GM21515 (cell line): ENCODE measurements at regions not wholly inside any gene's neighbourhood (a gene's known extent, or its start where the extent isn't known, plus 50 kb on each side); places are given as distances from the start of the nearest gene placed in this dataset.
"Not testable (repeated sequence)": the region's sequence is repeated elsewhere in the genome, so short reads cannot be mapped to it uniquely, and the experiment has no call there.

Experiments
- ATAC-seq: cut with Tn5 transposase; IDR thresholded peaks from one replicate; pipeline ENCODE4 v1.9.1; 2021; ENCODE audit not compliant: unreplicated experiment

DNA sequence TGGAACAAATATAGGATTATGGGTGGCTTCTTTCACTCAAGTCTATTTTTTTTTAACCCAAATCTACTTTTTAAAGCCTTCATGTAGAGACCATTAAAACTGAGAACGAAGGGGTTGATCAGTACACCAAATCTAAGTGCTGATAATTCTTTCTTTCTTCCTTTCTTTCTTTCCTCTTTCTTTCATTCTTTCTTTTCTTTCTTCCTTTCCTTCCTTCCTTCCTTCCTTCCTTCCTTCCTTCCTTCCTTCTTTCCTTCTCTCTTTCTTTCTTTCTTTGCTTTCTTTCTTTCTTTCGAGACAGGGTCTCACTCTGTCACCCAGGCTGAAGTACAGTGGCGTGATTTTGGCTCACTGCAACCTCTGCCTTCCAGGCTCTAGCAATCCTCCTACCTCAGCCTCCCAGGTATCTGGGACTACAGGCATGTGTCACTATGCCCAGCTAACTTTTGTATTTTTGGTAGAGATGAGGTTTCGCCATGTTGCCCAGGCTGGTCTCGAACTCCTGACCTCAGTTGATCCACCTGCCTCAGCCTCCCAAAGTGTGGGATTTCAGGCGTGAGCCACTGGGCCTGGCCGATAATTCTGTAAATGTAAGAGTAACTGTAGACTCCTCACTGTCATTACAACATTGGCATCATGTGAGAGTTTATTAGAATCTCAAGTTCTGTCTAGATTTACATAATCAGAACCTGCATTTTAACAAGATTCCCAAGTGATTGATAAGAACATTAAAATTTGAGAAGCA lies 236.4 kb downstream of the TFEC start:
- no peak for ATAC-seq

DNA sequence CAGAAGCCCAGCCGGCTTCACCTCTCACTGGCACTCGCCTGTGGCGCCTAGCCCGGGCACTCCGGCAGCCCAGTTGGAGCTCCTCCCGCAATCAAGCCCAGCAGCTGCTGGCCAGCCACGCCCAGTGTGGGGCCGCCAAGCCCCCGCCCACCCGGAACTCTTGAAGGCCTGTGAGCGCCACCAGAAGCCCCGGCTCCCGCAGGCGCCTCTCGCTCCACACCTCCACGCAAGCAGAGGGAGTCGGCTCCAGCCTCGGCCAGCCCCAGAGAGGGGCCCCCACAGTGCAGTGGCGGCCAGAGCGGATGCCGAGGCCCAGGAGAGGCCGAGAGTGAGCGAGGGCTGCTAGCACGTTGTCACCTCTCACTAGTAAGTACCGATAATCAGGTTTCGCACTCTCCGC lies 240.7 kb downstream of the TFEC start:
- ATAC-seq, result no peak

DNA sequence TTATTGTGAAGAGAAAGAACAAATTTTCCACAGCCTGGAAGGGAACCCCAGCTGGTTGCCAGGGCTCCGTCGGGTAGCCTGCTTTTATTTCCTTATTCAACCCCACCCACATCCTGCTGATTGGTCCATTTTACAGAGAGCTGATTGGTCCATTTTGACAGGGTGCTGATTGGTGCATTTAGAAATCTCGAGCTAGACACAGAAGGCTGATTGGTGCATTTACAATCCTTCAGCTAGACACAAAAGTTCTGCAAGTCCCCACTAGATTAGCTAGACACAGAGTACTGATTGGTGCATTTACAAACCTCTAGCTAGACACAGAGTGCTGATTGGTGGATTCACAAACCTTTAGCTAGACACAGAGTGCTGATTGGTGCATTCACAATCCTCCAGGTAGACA lies 241.1 kb downstream of the TFEC start:
- ATAC-seq, result not testable (repeated sequence)

DNA sequence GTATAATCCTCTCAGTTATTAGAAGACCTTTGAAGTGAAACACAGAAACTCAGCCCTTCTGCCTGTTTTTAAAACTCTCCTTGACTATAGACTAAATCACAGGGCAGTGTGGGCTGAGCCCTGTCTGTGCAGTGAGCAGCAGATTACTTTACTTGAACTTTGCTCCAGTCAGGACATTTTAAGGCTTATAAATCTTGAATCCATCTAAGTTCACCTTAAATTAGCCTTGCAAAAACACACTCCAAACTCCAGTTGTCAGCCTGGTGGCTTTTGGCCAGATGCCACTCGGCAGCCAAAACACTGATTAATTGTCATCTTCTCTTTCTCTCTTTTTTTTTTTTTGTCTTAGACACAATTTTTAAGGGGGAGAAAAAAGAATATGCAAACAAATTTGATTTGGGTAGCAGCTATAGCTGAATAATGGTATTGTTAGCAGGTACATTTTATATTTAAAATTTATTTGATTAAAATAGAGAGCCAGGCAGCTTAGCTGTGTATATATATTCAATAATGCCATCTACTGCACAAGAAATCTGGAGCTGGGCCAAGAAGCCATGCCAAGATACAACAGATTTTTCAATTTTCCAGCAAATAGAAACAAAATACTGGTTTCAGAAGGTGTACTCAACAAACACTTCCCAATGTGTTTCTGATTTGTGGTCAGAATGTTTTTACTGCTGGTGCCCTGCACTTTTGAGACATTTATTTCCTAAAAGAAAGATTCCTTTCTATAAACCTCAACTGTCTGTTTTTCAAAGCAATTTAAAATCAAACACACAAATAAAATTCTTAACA lies 247.7 kb downstream of the TFEC start:
- no peak for ATAC-seq

DNA sequence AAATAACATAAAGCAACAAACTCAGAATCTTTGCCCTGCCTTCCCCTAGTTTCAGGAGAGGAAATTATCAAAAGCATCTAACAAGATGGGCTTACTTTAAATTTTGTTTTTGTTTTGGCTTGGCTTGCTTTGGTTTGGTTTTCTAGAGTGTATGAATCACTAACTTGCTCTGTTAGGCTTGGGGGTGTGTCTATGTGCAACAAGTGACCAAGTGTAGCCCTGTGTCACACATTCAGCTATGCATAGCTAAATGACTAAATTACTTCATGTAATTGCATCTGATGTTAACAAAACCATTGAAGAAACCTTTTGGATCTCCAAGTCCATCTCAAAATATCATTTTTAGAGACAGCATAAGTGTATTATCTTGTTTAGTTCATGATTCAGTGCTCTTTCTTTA lies 251.0 kb downstream of the TFEC start:
- ATAC-seq, result no peak

DNA sequence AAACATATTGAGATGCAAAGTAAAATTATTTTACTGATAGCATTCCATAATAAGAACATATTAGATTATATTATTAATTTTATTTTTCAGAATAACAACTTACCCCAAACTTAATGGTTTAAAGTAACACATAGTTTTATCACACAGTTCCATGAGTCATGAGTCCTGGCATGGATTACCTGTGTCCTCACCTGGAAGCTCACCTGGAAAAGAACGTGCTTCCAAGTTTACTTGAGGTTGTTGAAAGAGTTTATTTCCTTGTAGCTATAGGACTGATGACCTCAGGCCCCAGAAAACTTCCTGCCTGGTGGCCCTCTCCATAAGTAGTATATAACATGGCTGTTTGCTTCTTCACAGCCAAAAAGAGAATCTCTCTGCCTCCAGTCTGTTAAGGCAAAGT lies 254.6 kb downstream of the TFEC start:
- no peak for ATAC-seq

DNA sequence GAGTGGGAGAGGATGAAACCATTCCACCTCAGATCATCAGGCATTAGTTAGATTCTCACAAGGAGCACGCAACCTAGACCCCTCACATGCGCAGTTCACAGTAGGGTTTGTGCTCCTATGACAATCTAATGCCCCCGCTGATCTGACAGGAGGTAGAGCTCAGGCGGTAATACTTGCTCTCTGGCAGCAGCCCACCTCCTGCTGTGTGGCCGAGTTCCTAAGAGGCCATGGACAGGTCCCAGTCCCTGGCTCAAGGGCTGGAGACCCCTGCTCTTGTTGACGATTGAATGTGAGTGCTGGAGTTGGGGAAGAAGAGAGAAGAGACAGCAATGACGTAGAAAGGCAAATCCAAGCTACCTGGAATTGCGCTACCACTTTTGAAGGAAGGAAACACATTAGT lies 267.2 kb downstream of the TFEC start:
- no peak for ATAC-seq

DNA sequence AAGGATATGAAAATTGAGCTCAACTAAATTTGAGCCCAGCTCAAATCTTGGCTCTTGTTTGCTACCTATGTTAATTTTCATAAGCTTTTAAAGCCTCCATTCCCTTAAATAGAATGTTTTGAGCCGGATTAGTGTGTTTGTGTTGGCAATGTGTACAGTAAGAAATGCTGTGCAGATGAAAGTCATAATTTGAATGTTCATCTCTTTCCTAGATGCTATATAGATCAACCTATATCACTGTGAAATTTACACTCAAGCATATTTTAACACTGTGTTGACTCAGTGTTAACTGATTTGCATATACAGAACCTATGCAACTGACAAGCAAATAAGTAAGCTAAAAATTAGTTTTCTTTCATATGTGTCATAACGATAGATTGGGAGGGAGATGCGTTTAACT lies 272.5 kb downstream of the TFEC start:
- no peak for ATAC-seq

DNA sequence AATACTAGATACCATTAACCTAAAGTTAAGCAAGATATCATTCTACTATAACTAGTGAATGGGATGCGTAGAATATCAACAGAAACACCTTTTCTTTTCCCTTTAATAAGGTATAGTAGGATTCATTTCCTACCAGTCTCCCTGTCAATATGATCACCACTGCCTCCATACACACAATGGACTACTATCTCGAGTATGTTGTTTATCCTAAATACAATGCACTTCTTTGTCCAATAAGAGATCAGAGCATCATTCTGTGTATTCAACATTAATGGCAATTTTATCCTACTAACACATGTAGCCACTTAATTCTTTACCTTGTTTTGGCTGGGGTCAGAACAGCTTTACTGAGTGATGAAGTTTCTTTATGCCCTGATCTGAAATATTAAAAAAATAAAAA lies 276.3 kb downstream of the TFEC start:
- no peak for ATAC-seq

DNA sequence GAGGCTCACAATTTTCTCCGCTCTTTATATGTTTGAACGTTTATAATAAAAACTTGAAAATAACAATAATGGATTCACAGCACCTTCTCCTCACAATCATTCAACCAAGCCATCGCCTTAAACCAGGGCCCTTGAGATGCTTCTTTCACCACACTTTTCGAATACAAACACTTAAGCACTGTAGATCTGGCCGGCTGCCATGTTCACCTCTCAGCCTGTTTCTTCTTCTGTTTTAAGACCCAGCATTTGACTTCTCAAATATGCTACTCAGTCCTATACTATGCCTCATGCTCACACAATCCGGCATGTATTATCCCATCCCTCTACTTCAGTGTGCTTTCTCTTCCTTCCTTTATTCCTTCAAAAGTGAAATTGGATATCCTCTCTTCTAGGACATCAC lies 280.6 kb downstream of the TFEC start:
- ATAC-seq, result no peak

DNA sequence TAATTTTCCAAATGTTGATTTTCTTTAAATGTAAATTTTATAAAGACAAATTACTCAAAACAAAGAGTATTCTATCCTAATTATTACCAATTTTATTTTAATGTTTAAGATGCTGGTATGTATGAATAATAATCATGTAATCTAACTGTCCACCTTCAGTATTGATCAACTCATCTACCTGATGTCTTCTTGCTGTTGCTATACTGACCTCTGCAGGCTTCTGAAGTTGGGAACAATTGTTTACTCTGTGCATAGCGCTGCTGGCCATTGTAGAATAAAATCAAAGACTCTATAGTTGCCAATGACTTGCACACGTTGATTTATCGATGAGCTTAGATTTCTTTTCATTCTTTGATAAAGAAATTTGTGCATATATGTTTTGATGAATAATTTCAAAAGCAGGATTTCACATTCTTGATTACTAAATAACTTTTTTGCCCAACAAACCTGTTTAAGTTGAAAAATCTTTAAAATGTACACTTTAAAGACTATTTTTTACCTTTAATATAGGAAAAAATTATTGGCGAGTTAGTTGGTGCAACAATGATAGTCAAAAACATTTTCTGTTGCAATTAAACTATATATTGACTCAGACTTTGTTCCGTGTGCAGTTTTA lies 282.3 kb downstream of the TFEC start:
- ATAC-seq, result no peak

DNA sequence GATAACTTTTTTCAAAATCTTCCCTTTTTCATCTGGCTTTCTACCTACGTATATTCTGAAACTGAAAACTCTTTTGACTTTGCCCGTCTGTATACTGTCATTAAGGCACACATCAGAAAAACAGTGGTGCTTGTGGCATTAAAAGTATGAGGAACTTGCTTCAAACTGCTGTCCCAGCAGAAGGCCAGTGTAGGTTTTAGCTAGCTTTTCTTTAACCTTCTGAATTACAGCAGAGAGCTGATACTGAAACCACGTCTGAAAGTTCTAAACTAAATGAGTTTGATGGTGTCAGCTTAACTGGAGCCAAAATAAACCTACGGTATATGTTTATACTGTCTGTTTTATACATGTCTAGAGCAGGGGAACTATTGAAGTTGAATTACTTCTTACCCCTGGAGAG lies 283.4 kb downstream of the TFEC start:
- ATAC-seq, result no peak

DNA sequence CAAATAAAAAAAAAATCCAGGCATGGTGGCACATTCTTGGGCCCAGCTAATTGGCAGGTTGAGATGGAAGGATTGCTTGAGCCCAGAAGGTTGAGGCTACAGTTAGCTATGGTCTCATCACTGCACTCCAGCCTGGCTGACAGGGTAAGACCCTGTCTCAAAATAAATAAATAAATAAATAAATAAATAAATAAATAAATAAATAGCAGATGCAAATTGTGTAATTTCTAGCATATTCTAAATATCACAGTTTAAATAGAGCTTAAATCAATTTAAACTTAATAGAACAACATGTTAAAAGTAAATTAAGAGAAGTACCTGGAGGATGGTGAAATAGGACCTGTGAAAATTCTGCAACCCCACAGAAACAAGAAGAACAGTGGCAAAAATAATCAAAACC lies 290.5 kb downstream of the TFEC start:
- ATAC-seq, result no peak

DNA sequence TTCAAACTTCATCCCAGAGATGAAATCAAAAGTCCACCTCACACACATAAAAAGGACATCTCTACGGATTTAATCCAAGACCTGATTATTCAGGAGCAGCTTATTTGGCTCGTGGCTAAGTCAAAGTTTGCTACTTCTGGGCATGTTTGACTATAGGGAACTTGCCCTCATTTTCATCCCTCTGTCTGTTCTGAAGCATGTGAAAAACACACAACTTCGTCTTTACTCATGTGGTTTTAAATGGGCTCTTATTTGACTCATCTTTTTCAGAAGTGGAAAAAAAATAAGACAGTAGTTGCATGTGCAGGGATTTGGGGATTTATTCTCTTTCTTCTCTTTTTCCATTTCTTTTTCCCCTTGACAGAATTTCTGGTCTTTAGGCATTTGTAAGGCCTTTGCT lies 295.9 kb downstream of the TFEC start:
- no peak for ATAC-seq

DNA sequence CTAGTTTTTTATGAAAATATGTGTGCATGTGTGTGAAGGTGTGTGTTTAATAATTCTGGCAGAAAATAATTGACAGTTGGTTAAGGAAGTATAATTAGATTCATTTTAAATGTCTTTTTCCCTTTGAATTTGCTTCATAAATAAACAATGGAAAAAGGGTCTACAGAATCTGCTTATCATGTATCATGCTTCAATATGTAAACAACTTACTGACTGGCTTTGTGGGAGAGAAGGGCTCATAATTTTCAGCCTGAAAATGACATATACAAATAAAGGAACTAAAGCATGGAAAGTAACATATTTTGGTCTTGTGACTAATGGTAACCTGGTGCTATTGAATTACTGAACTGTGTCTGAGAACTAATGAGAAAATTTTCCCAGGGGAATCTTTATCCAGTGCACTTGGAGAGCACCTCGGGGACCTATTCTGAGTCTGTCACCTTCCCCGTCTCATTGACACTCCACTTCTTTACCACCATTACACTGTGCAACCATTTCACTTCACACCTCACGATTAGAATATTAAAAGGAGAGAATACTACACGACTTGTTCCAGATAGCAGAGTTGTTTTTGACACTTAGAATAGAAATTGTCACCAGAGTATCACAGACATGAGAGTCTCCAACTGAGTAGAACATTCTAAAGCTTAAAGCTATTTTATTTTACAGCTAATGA lies 298.6 kb downstream of the TFEC start:
- no peak for ATAC-seq

DNA sequence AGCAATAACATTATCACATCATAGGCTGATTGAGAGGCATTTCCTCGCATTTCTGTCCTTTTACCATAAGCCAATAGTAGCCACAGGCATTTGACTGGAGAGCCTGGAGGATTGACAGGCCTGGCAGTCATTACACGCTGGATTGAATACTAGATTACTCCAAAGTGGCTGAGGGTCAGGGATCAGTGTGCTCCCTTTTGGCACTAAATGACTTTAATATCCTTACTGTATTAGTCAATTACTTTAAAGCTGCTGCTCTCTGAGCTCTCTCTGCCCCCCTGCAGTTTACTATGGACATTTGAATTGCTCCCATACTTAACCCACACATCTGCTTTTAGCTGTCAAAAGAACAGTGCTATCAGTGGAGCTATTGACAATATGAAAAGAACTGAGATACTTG lies 302.0 kb downstream of the TFEC start:
- ATAC-seq, result no peak

DNA sequence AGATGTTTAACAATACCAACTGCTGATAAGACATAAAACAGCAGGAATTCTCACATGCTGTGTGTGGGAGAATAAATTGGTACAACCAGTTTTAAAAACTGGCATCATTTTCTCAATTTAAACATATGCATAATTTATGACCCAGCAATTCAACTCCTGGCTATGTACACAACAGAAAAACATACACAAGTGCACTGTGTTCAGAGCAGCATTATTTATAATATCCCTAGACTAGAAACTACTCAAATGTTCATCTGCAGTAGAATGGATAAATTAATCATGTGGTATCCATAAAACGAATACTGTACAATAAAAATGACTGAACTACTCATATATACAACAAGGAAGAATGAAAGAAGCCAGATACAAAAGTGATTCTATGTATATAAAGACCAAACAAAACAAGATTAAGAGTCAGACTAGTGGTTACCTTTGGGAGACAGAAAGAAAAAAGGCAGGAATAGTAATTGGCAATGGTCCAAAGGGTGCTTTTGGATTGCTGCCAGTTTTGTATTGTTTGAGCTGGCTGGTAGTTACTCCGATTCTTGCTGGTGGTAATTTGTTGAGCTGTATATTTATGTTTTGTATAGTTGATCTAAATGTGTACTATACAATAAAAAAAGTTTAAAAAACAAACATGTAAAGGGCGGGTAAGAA lies 306.0 kb downstream of the TFEC start:
- no peak for ATAC-seq

DNA sequence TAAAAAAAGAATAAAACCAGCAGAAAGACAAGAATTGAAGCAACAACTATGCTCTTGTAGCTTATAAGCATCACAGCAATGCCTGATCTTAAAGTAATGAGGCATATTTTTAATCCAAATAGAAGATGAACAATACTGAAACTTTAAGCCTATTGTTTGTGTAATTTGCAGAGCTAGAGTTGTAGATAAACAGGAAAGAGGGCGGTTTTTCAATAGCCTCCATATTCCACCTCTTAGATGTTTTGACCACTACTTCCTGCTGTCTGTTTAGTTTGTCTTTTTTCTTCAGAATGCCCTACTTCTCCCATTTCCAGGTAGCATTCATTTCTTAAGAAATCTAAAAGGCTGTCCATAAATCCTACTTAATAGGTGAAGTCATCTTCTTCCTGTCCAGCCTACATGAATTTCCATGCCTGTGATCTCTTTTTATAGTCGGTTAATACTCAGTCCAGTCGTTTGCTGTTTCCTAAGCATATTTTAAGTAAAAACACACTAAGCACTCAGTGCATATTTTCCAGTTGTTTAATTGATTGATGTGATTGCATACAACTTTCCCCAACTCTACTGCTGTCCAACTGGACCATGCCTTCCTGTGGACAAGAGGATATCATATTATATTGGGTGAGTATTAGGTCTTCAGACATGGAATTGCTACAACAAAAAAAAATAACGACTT lies 308.1 kb downstream of the TFEC start:
- no peak for ATAC-seq

DNA sequence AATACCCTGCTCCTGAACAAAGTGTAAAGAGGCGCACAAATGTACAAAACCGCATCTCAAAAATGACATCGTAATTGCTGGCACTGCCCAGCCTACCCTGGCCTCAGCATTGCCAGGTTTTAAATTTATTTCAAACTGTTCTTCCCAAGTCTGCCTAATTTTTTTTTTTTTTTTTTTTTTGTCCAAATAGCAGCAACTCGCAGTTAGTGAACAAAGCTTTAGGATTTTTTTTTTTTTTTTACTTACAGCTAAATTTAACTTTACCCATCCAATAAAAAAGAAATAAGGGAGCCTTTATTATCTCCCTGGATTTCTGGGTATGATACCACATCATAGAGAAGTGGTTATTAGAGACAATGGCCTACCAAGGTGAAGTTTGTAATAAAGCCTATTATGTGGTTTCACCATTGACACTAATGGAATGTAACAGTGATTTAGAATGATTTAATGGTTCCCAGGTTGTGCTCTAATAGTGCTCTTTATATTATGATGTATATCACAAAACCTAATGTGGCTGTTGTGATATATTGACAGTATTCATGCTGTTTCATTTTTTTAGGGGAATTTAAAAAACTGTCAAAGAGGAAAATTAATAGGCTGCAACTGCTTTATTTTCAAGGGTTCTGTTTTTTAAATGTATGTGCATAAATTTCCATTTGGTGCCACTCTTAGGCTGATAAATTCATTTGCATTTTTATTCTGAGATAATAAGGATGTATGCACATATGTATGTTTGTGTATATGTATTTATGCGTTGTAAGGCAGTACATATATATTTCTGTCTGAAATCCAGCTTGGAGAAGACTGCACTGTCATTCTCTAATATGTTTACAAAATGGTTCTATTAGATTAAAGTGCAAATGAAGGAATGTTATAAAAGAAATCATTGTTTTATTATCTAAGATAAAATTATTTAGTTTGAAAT lies 309.0 kb downstream of the TFEC start:
- ATAC-seq, result no peak

DNA sequence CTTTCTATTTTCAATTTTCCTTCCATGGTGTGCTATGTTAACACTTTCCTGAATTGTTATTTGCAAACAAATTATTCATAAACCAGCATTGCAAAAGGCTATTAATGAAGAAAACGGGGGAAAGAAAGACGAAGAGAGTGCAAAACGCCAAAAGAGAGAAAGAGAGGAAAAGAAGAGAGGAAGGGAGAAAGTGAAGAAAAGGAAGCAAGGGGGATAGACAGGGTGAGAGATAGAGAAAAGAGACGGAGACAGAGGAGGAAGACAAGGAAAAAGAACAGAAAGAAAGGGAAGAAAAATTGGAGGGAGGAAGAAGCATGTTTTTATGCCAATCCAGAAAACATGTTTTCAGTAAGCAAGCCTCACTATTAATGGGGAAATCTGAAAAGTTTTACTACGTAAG lies 310.6 kb downstream of the TFEC start:
- no peak for ATAC-seq
